ENCODE measurements at regions not wholly inside any gene's neighbourhood (a gene's known extent, or its start where the extent isn't known, plus 50 kb on each side); places are given as distances from the start of the nearest gene placed in this dataset.

DNA sequence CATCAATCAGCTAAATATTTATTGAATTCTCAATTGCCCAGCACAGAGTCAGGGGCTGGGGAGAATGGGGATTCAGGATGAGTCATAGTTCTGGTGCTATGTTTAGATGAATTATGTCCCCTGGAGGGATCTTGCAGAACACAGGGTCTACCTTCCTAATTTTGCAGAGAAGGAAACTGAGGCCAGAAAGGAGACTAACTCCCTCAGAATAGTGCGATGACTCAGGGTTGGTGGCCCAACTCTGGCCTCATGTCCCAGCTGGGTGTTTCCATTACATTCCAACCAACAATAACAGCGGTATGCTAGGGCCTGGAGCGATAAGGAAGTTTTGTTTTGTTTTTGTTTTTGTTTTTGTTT lies 270.9 kb downstream of the TLE3 start:
- no peak for TF ChIP-seq EP300 (IDR thresholded peaks at IDR 0.05; ENCODE audit: borderline replicate concordance)
- TF ChIP-seq ZBTB7A (IDR thresholded peaks at IDR 0.05; ENCODE audit: low read depth): no peak
- TF ChIP-seq CEBPB (IDR thresholded peaks at IDR 0.05): no peak
- no peak for TF ChIP-seq NFIC (IDR thresholded peaks at IDR 0.05)
- no peak for TF ChIP-seq EGR1 (IDR thresholded peaks at IDR 0.05)

Measured in Ishikawa (cell line).